GM18507 (cell line): ENCODE measurements at regions not wholly inside any gene's neighbourhood (a gene's known extent, or its start where the extent isn't known, plus 50 kb on each side); places are given as distances from the start of the nearest gene placed in this dataset.

Source experiments
- DNase-seq: peaks from one replicate; pipeline ENCODE4 v3.0.0; 2011; ENCODE audit warnings: low read depth; ENCODE audit not compliant: insufficient read length; ENCODE audit errors: extremely low spot score
- FAIRE-seq: peaks from 2 replicates; lab custom pipeline; 2011; peaks lifted over from hg19 to GRCh38; lab: Jason Lieb, UNC

DNA sequence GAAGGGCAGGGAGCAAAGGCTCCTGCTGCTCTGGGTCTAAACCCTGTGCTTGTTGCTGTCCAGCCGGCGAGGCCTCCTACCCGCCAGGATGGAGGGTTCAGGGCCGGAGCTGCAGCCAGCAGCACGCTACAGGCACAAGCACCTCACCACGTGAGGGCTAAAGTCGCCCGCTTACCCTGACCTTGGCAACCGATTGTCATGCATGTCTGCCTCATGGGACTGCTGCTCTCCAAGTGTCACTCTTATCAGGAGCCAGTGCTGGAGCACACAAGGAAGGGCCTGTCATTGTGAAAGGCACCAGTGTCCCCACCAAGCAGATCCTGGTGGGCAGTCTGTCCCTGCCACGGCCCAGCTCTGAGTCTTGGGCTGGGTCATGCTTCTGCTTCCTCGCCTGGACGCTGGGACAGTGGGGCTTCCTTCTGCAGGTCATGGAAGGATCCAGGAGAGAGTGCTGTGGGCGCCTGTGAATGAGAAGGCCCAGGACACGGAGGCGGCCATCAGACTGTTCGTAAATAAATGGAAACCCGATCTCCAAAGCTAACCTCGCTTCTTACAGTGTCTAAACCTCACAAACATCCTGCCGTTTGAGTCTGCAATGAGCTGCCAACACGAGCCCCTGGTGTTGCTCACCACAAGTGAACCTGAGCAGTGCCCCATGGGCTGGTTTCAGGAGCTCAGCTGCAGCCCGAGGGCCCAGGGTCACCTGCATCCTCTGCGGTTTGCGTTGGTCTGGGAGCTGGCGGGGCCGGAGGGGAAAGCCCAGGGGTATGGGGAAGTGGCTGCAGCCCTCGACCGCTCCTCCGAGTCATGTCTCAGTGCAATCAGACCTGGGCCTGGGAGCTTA, 58.2 kb upstream of the RXRA start:
- FAIRE-seq: peak; percentile 76
- peak; percentile 56 for DNase-seq

DNA sequence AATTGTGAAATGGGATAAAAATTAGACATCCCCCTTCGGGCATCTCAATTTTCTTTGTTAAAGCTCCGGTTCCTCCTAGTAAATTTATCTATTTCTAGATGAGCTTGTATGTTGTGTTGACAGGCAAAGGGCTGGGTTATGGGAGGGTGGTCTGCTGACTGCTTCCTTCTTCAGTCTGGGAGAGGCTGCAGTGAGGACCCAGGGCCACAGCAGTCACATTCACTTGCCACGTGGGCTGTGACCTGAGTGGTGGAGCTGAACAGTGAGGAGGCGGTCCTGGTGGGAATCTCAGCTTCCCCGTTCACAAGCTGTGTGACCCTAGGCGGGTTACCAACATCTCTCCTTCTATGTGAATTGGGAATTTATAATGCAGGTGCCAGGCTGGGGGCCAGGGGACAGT, 57.5 kb upstream of the RXRA start:
- no peak for FAIRE-seq

DNA sequence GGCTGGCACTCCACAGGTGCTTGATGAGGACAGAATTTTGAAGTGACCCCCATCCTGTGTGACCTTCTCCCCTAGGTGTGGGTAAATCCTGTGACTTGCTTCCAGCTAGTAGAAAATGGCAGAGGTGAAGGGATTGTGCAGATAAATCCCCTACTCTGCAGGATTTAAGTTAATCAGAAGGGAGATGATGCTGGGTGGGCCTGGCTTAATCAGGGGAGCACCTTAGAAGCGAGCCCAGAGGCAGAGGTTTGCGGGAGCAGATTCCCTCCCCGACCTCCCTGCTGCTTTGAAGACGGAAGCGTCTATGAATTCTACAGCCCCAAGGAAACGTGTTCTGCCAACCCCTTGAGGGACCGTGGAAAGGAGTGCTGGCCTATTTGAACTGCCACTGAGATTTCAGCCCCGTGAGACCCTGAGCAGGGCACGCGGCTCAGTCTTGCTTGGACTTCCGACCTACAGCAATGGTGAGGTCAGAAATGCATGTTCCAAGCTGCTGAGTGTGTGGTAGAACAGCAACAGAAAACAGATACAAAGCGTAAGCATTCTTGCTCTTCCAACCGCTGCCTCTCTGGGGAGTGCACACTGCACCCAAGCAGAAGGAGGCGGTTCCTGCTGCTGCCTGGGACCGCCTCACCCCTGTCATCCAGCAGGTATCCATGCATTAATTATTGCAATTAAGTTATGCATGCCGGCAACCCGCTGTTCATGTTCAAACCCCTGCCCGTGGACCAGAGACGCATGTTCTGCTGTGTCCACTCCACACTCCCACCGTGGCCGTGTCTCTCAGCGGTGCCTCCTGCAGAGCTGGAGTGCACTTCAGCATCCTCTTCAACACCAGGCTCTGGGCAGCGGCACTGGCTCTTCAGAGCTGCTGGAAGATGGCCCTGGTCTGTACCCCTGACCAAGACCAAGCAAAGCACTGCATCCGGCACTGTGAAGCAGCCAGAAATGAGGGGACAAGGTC, 54.6 kb upstream of the RXRA start:
- no peak for FAIRE-seq
- no peak for DNase-seq

More for the DNA sequence above, 57.5 kb upstream of the RXRA start:
- no peak for DNase-seq

DNA sequence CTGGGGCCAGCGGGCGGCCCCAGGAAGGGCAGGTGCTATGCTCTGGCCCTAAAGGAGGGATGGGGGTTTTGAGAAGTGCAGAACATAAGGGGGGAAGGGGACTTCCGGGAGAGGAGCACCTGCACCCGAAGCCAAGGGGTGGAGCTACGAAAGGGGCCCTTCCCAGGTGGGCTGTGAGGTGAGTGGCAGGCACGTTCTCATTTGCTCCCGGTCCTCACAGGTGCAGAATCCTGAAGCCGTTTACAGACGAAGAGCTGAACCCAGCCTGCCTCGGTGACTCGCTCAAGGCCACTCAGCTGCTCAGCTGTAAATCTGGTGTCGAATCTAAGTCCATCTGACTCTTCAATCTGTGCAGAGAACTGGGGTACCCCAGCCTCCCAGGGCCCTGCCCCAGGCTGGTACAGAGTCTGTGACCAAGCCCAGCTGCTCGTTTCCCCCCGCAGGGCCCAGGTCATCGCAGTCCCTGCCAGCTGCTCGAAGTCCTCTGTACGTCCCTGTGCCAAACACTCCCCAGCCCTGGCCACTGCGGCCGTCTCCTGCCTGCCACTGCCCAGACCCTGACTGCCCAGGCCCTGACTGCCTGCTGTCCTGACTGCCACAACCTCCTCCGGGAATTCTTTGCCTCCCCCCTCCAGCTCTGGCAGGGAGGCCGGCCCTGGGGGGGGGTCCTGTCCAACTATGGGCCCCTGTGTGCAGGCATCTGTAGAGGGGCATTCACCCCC, 53.8 kb upstream of the RXRA start:
- FAIRE-seq: no peak
- DNase-seq: no peak

DNA sequence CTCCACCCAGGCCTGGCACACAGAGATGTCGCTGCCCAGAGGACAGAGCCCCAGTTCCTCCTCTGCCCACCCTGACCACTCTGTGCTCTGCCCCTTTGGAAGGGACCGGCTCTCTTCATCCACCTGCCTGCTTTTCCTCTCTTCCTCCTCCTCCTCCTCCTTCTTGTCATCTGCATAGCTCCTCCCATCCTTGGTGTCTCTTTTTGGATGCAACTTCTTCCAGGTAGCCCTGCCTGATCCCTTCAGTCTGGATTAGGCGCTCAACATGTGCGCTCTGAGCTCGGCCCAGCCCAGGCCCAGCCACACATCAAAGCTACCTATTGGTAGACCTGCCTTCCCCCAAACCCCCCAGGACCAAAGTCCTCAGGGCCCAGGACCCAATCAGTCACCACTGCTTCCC, 52.6 kb upstream of the RXRA start:
- FAIRE-seq: no peak
- no peak for DNase-seq

DNA sequence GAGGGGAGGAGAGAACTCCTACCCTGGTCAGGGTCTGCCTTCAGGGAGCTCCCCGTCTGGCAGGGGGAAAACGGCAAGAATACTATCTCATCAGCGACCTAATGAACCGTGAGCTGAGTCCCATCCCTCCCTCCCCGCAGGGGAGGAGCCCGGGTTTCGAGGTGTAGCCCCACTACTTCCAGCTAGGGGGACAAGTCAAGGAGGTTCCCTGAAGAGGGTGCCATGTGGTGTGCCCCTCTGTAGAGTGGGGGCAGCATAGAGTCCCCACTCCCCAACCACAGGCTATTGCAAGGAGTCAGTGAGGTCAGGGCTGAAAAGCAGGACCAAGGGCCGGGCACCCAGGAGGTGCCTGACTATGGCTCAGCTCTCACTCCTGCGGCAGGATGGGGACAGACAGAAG, 50.9 kb upstream of the RXRA start:
- DNase-seq (no peak), FAIRE-seq (no peak)

DNA sequence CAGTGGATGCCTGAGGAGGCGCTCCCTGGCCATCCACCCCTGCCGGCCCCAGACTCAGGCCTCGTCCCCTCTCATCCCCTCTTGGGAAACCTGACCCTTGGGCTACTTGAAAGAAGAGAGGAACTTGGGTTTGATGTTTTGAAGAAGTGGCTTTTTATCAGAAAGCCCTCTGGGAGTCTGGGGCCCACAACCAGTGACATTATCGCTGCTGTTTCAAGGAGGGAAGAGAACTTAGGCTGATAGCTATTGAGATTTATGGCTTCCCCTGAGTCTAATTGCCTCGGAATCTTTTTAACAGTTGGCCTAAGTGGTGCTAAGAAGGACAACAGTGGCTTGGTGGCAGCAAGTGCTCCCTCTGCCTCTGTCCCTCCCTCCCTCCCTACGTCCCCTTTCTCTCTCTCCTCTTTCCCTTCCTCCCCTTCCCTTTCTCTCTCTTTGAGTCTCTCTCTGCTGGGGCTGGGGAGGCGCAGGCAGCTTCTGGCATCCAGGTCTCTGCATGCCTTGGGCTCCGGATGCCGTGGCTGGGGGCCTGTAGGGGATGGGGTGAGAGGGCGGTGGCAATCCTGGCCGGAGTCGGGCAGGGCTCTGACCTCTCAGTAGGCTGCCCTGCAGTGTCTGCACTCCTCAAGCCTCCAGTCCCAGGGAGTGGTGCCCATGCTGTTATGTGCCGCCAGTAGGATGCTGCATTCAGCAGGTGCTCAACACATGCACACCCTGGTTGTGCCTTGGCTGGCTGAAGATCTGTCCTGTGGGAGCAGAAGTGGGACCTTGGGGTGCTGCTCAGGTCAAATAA, 49.6 kb upstream of the RXRA start:
- FAIRE-seq (no peak), DNase-seq (no peak)
